Spinal cord (tissue), 9 donors: ENCODE measurements at regions not wholly inside any gene's neighbourhood (a gene's known extent, or its start where the extent isn't known, plus 50 kb on each side); places are given as distances from the start of the nearest gene placed in this dataset.

Source experiments
- DNase-seq, 6 donors: peaks; one replicate each; pipeline versions ENCODE4 v3.0.0 to v3.0.0-alpha.2; 2013 to 2015; ENCODE audit warnings: low spot score in 6 of 6, low read depth in 4 of 6
- H3K27ac ChIP-seq: one replicate; pipeline ENCODE4 v1.5.1; 2013; ENCODE audit warnings: low read depth, low read length, control low read depth
- H3K27me3 ChIP-seq: one replicate; pipeline ENCODE4 v1.6.1; 2013; ENCODE audit warnings: low read length; ENCODE audit not compliant: control insufficient read depth, insufficient read depth
- H3K36me3 ChIP-seq: one replicate; pipeline ENCODE4 v1.6.1; 2013; ENCODE audit warnings: low read length; ENCODE audit not compliant: control insufficient read depth, insufficient read depth
- H3K4me1 ChIP-seq: one replicate; pipeline ENCODE4 v1.6.1; 2013; ENCODE audit warnings: low read length; ENCODE audit not compliant: control insufficient read depth, insufficient read depth
- H3K4me3 ChIP-seq: one replicate; pipeline ENCODE4 v1.5.1; 2013; ENCODE audit warnings: low read depth, low read length, control low read depth
- H3K9me3 ChIP-seq: one replicate; pipeline ENCODE4 v1.6.1; 2013; ENCODE audit warnings: low read length; ENCODE audit not compliant: control insufficient read depth, insufficient read depth
- WGBS: methylation state at CpG from one replicate; pipeline ENCODE4 v1.1.5; 2013; ENCODE audit warnings: missing lambda C conversion rate; ENCODE audit not compliant: insufficient coverage; 5-methylcytosine and 5-hydroxymethylcytosine counted together
- donor health status: healthy.

GRCh38 chr4:125365731-125366130 lies 51.0 kb downstream of the FAT4 start:
- Histone ChIP-seq H3K27ac (no peak overlapping the region), H3K27me3 (no peaks in the 10 kb centered on the region), H3K9me3 (no peaks in the 10 kb centered on the region), H3K4me1 (no peaks in the 10 kb centered on the region), H3K36me3 (no peaks in the 10 kb centered on the region), H3K4me3 (no peak overlapping the region)
- WGBS: 92% methylated on average over 7 of the region's 11 CpGs
- DNase-seq: no peak

- H3K9me3 ChIP-seq: no peaks in the 10 kb centered on the region
- no peaks in the 10 kb centered on the region for H3K4me1 ChIP-seq
- no peaks in the 10 kb centered on the region for H3K27me3 ChIP-seq
- DNase-seq: peak in 2 of 6 donors; percentile 52 to 88
- peak overlapping the region; percentile 43 for H3K27ac ChIP-seq
- H3K36me3 ChIP-seq: no peaks in the 10 kb centered on the region
- H3K4me3 ChIP-seq: peak overlapping the region; percentile 29
These were observed 53.4 kb downstream of the FAT4 start for GRCh38 chr4:125368146-125368545.

- no peaks in the 10 kb centered on the region for H3K9me3 ChIP-seq
- no peaks in the 10 kb centered on the region for H3K4me1 ChIP-seq
- H3K4me3 ChIP-seq: peak overlapping the region; percentile 29
- H3K27me3 ChIP-seq: no peaks in the 10 kb centered on the region
- DNase-seq: peak in 2 of 6 donors; percentile 44 to 84
- H3K36me3 ChIP-seq: no peaks in the 10 kb centered on the region
- peak overlapping the region; percentile 71 for H3K27ac ChIP-seq
- 20% methylated on average over 3 of the region's 3 CpGs for WGBS
These were observed 53.9 kb downstream of the FAT4 start for GRCh38 chr4:125368671-125369081.

GRCh38 chr4:125369098-125369497 lies 54.3 kb downstream of the FAT4 start:
- no peaks in the 10 kb centered on the region for H3K36me3 ChIP-seq
- H3K4me1 ChIP-seq: no peaks in the 10 kb centered on the region
- DNase-seq: no peak
- no CpG with 5 or more reads among the region's 2 CpGs for whole genome bisulfite sequencing
- no peaks in the 10 kb centered on the region for H3K27me3 ChIP-seq
- H3K4me3 ChIP-seq: peak overlapping the region; percentile 29
- no peaks in the 10 kb centered on the region for H3K9me3 ChIP-seq
- peak overlapping the region; percentile 71 for H3K27ac ChIP-seq

- H3K4me3 ChIP-seq: no peak overlapping the region
- H3K27me3 ChIP-seq: no peaks in the 10 kb centered on the region
- no peaks in the 10 kb centered on the region for H3K9me3 ChIP-seq
- H3K27ac ChIP-seq: no peak overlapping the region
- H3K4me1 ChIP-seq: no peaks in the 10 kb centered on the region
- WGBS: no CpG with 5 or more reads among the region's 2 CpGs
- no peak for DNase-seq
- no peaks in the 10 kb centered on the region for H3K36me3 ChIP-seq
These were observed 55.7 kb downstream of the FAT4 start for GRCh38 chr4:125370478-125370877.

GRCh38 chr4:125382995-125383394 lies 68.2 kb downstream of the FAT4 start:
- DNase-seq: no peak

GRCh38 chr4:125387770-125388169 lies 73.0 kb downstream of the FAT4 start:
- Histone ChIP-seq H3K27me3 (no peaks in the 10 kb centered on the region), H3K4me3 (no peak overlapping the region), H3K36me3 (no peaks in the 10 kb centered on the region), H3K9me3 (no peaks in the 10 kb centered on the region), H3K27ac (no peak overlapping the region), H3K4me1 (no peaks in the 10 kb centered on the region)
- DNase-seq: no peak

More at GRCh38 chr4:125382995-125383394, 68.2 kb downstream of the FAT4 start:
- Histone ChIP-seq H3K36me3 (no peaks in the 10 kb centered on the region), H3K27ac (no peak overlapping the region), H3K27me3 (no peaks in the 10 kb centered on the region), H3K9me3 (peaks cover 1% of the 10 kb centered on the region), H3K4me1 (no peaks in the 10 kb centered on the region), H3K4me3 (no peak overlapping the region)
- WGBS: no CpG with 5 or more reads among the region's 1 CpG

GRCh38 chr4:125388613-125389012 lies 73.9 kb downstream of the FAT4 start:
- Histone ChIP-seq H3K4me1 (no peaks in the 10 kb centered on the region), H3K36me3 (no peaks in the 10 kb centered on the region), H3K27me3 (no peaks in the 10 kb centered on the region), H3K9me3 (no peaks in the 10 kb centered on the region), H3K27ac (no peak overlapping the region), H3K4me3 (no peak overlapping the region)
- peak in 1 of 6 donors; percentile 26 for DNase-seq
- WGBS: no CpG with 5 or more reads among the region's 1 CpG

- DNase-seq: no peak
- H3K27ac ChIP-seq: no peak overlapping the region
- H3K9me3 ChIP-seq: no peaks in the 10 kb centered on the region
- no peaks in the 10 kb centered on the region for H3K4me1 ChIP-seq
- no CpG with 5 or more reads among the region's 3 CpGs for WGBS
- no peaks in the 10 kb centered on the region for H3K36me3 ChIP-seq
- H3K4me3 ChIP-seq: no peak overlapping the region
- no peaks in the 10 kb centered on the region for H3K27me3 ChIP-seq
These were observed 75.0 kb downstream of the FAT4 start for GRCh38 chr4:125389713-125390112.

- H3K4me1 ChIP-seq: no peaks in the 10 kb centered on the region
- no peak overlapping the region for H3K4me3 ChIP-seq
- no peaks in the 10 kb centered on the region for H3K36me3 ChIP-seq
- no peak for DNase-seq
- no peak overlapping the region for H3K27ac ChIP-seq
- no peaks in the 10 kb centered on the region for H3K9me3 ChIP-seq
- no CpG with 5 or more reads among the region's 4 CpGs for WGBS
- H3K27me3 ChIP-seq: no peaks in the 10 kb centered on the region
These were observed 75.4 kb downstream of the FAT4 start for GRCh38 chr4:125390126-125390525.
